Skeletal muscle satellite cell (primary cell): ENCODE measurements at regions not wholly inside any gene's neighbourhood (a gene's known extent, or its start where the extent isn't known, plus 50 kb on each side); places are given as distances from the start of the nearest gene placed in this dataset.
"Not testable (repeated sequence)": the region's sequence is repeated elsewhere in the genome, so short reads cannot be mapped to it uniquely, and the experiment has no call there.

Source experiments
- H3K27me3 ChIP-seq: 2 replicates; pipeline ENCODE4 v1.7.0; 2013; ENCODE audit warnings: low read length; ENCODE audit not compliant: control insufficient read depth, insufficient read depth
- H3K36me3 ChIP-seq: 2 replicates; pipeline ENCODE4 v1.7.0; 2013; ENCODE audit warnings: mild to moderate bottlenecking, control low read depth, low read length; ENCODE audit not compliant: insufficient read depth
- H3K4me1 ChIP-seq: 2 replicates; pipeline ENCODE4 v1.7.0; 2013; ENCODE audit warnings: low read length; ENCODE audit not compliant: control insufficient read depth, insufficient read depth
- H3K4me2 ChIP-seq: 2 replicates; pipeline ENCODE4 v1.7.0; 2013; ENCODE audit warnings: mild to moderate bottlenecking, low read length
- H3K4me3 ChIP-seq: 2 replicates; pipeline ENCODE4 v1.7.0; 2013; ENCODE audit warnings: low read length
- H3K9ac ChIP-seq: 2 replicates; pipeline ENCODE4 v1.7.0; 2013; ENCODE audit warnings: mild to moderate bottlenecking, low read depth, low read length, moderate library complexity
- H3K9me3 ChIP-seq: replicated peaks from 2 replicates; pipeline ENCODE4 v1.7.0; 2013; ENCODE audit warnings: mild to moderate bottlenecking, control low read depth, low read length

- Histone ChIP-seq H3K36me3 (no peaks in the 10 kb centered on the region), H3K9me3 (no peaks in the 10 kb centered on the region)
Observed at GRCh38 chr5:40165106-40165788, 514.5 kb upstream of the PTGER4 start.

GRCh38 chr5:40160435-40160834 lies 519.3 kb upstream of the PTGER4 start:
- no peak overlapping the region for H3K9ac ChIP-seq
- H3K4me3 ChIP-seq, result no peak overlapping the region
- H3K27me3 ChIP-seq, result no peaks in the 10 kb centered on the region
- no peaks in the 10 kb centered on the region for H3K9me3 ChIP-seq
- no peaks in the 10 kb centered on the region for H3K4me1 ChIP-seq
- H3K36me3 ChIP-seq, result no peaks in the 10 kb centered on the region
- H3K4me2 ChIP-seq, result no peak overlapping the region

More at GRCh38 chr5:40165106-40165788, 514.5 kb upstream of the PTGER4 start:
- Histone ChIP-seq H3K4me2 (no peak overlapping the region), H3K4me1 (no peaks in the 10 kb centered on the region), H3K4me3 (no peak overlapping the region), H3K27me3 (no peaks in the 10 kb centered on the region), H3K9ac (no peak overlapping the region)

GRCh38 chr5:40154194-40154593 lies 525.5 kb upstream of the PTGER4 start:
- no peaks in the 10 kb centered on the region for H3K4me1 ChIP-seq
- H3K36me3 ChIP-seq, result no peaks in the 10 kb centered on the region
- no peak overlapping the region for H3K9ac ChIP-seq
- H3K9me3 ChIP-seq, result no peaks in the 10 kb centered on the region
- H3K4me2 ChIP-seq, result no peak overlapping the region
- no peaks in the 10 kb centered on the region for H3K27me3 ChIP-seq
- H3K4me3 ChIP-seq, result no peak overlapping the region

GRCh38 chr5:40150896-40151295 lies 528.8 kb upstream of the PTGER4 start:
- no peaks in the 10 kb centered on the region for H3K36me3 ChIP-seq
- no peaks in the 10 kb centered on the region for H3K27me3 ChIP-seq
- H3K4me2 ChIP-seq, result no peak overlapping the region
- H3K4me3 ChIP-seq, result no peak overlapping the region
- H3K9ac ChIP-seq, result no peak overlapping the region
- no peaks in the 10 kb centered on the region for H3K9me3 ChIP-seq
- H3K4me1 ChIP-seq, result no peaks in the 10 kb centered on the region

GRCh38 chr5:40141896-40142295 lies 537.8 kb upstream of the PTGER4 start:
- Histone ChIP-seq H3K27me3 (no peaks in the 10 kb centered on the region), H3K9me3 (no peaks in the 10 kb centered on the region), H3K36me3 (no peaks in the 10 kb centered on the region), H3K4me1 (no peaks in the 10 kb centered on the region), H3K4me3 (no peak overlapping the region), H3K9ac (no peak overlapping the region), H3K4me2 (no peak overlapping the region)

GRCh38 chr5:40141418-40141817 lies 538.3 kb upstream of the PTGER4 start:
- Histone ChIP-seq H3K4me1 (no peaks in the 10 kb centered on the region), H3K27me3 (no peaks in the 10 kb centered on the region), H3K36me3 (no peaks in the 10 kb centered on the region), H3K4me3 (no peak overlapping the region), H3K9me3 (no peaks in the 10 kb centered on the region), H3K9ac (no peak overlapping the region), H3K4me2 (no peak overlapping the region)

- no peaks in the 10 kb centered on the region for H3K9me3 ChIP-seq
- no peak overlapping the region for H3K9ac ChIP-seq
- no peak overlapping the region for H3K4me3 ChIP-seq
- no peak overlapping the region for H3K4me2 ChIP-seq
- no peaks in the 10 kb centered on the region for H3K36me3 ChIP-seq
- no peaks in the 10 kb centered on the region for H3K4me1 ChIP-seq
- no peaks in the 10 kb centered on the region for H3K27me3 ChIP-seq
Observed at GRCh38 chr5:40137223-40137622, 542.5 kb upstream of the PTGER4 start.

- H3K4me2 ChIP-seq, result no peak overlapping the region
- no peaks in the 10 kb centered on the region for H3K4me1 ChIP-seq
- no peak overlapping the region for H3K9ac ChIP-seq
- no peaks in the 10 kb centered on the region for H3K36me3 ChIP-seq
- H3K9me3 ChIP-seq, result no peaks in the 10 kb centered on the region
- no peaks in the 10 kb centered on the region for H3K27me3 ChIP-seq
- H3K4me3 ChIP-seq, result no peak overlapping the region
Observed at GRCh38 chr5:40134883-40135520, 544.7 kb upstream of the PTGER4 start.

GRCh38 chr5:40124367-40124766 lies 555.3 kb upstream of the PTGER4 start:
- H3K9ac ChIP-seq, result no peak overlapping the region
- H3K4me2 ChIP-seq, result no peak overlapping the region
- H3K4me1 ChIP-seq, result no peaks in the 10 kb centered on the region
- H3K27me3 ChIP-seq, result no peaks in the 10 kb centered on the region
- H3K36me3 ChIP-seq, result no peaks in the 10 kb centered on the region
- peaks cover 18% of the 10 kb centered on the region for H3K9me3 ChIP-seq
- H3K4me3 ChIP-seq, result no peak overlapping the region

GRCh38 chr5:40121236-40121635 lies 558.5 kb upstream of the PTGER4 start:
- Histone ChIP-seq H3K36me3 (no peaks in the 10 kb centered on the region), H3K4me3 (no peak overlapping the region), H3K9me3 (peaks cover 18% of the 10 kb centered on the region), H3K27me3 (no peaks in the 10 kb centered on the region), H3K4me2 (no peak overlapping the region), H3K9ac (no peak overlapping the region), H3K4me1 (no peaks in the 10 kb centered on the region)

- Histone ChIP-seq H3K27me3 (no peaks in the 10 kb centered on the region), H3K4me3 (no peak overlapping the region), H3K4me2 (no peak overlapping the region), H3K36me3 (no peaks in the 10 kb centered on the region), H3K9me3 (no peaks in the 10 kb centered on the region), H3K4me1 (peaks cover 28% of the 10 kb centered on the region), H3K9ac (no peak overlapping the region)
Observed at GRCh38 chr5:40112875-40113274, 566.8 kb upstream of the PTGER4 start.

- not testable (repeated sequence) for H3K27me3 ChIP-seq, H3K9ac ChIP-seq, H3K9me3 ChIP-seq, H3K4me3 ChIP-seq, H3K36me3 ChIP-seq, H3K4me2 ChIP-seq
- H3K4me1 ChIP-seq, result peaks cover 28% of the 10 kb centered on the region
Observed at GRCh38 chr5:40111036-40111435, 568.7 kb upstream of the PTGER4 start.
